ENCODE measurements at regions not wholly inside any gene's neighbourhood (a gene's known extent, or its start where the extent isn't known, plus 50 kb on each side); places are given as distances from the start of the nearest gene placed in this dataset.
"Not testable (repeated sequence)": the region's sequence is repeated elsewhere in the genome, so short reads cannot be mapped to it uniquely, and the experiment has no call there.

GRCh38 chr16:88165683-88166082 lies 214.4 kb downstream of the BANP start:
- not testable (repeated sequence) for DNase-seq

DNA sequence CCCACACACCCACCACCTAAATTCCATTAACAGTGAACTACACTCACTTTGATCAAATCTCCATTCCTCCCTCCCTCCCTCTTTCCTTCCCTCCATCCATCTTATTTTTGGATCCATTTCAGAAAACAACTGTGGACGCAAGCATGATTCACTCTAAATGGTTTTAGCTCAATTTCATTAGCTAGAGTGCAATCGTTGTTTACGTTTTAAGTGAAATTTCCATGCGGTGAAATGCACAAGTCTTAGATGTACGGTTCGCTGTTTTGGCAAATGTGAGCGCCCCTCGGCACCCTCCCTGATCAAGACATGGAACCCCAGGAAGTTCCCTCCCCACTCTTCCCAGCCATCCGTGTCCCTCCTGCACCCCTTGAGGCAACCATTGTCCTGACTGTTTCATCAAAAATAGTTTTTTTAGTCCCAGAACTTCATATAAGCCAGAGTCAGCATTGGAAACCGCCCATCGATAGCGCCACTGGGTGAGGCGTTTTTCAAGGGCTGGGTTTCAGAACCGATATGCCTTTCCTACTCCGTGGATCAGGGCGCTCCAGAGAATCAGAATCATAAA lies 215.1 kb downstream of the BANP start:
- not testable (repeated sequence) for DNase-seq

GRCh38 chr16:88167798-88168556 lies 214.8 kb upstream of the ZNF469 start:
- not testable (repeated sequence) for DNase-seq

DNA sequence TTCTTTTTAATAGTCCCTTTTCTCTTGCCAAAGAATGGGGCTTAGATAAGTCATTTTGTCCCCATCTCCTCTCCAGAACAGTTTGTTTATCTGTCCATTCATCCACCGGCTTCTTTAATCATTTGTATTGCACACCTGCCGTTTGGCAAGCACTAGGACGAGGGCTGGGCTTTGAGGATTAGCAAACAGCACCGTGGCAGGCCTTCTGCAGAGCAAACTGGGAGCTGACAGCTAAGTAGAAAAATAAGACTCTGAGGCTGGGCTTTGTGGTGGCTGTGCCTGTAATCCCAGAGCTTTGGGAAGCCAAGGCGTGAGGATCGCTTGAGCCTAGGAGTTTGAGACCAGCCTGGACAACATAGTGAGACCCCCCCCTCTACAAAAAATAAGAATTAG lies 214.2 kb upstream of the ZNF469 start:
- DNase-seq = not testable (repeated sequence)

DNA sequence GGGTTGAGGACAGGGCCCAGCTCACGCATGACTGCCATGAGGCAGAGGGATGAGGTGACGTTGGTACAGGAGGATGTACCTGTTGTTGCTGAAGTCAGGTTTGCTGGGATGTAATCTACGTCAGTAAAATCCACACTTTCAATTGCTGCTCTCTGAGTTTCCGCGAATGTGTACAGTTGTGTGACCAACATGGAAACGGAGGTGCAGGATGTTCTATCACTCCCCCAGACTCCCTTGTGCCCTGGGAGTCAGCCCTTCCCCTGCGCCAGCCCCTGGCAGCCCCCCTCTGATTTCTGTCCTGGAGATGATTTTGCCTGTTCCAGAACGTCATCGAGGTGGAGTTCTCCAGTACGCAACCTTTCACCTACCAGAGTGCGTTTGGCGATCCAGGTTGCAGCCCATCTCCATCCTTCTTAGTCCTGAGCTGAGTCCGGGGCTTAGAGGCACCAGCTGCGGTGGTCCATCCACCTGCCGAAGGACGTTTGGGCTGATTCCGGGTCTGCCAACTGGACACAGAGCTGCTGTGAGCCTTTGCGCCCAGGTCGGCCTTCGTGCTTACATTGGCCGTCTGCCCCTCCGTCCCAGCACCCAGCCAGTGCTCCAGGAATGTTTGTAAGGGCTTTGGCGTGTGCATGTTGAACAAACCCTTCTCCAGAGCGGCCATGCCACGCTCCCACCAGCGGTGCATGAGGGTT lies 213.5 kb upstream of the ZNF469 start:
- not testable (repeated sequence) for DNase-seq

DNA sequence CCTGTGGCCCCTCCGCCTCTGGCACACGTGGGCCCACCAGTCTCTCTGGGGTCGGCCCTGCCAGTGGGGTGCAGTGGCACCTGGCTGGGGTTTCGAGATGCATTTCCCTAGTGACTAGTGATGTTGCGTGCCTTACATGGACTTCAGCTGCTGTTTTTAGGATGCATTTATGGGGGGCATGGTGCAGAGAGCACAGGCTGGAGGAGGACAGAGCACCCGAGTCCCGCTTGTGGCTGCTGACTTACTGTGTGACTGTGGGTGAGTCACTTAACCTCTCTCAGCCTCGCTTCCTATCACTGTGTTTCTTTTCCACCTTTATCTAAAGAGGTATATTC lies 213.0 kb upstream of the ZNF469 start:
- DNase-seq = not testable (repeated sequence)

DNA sequence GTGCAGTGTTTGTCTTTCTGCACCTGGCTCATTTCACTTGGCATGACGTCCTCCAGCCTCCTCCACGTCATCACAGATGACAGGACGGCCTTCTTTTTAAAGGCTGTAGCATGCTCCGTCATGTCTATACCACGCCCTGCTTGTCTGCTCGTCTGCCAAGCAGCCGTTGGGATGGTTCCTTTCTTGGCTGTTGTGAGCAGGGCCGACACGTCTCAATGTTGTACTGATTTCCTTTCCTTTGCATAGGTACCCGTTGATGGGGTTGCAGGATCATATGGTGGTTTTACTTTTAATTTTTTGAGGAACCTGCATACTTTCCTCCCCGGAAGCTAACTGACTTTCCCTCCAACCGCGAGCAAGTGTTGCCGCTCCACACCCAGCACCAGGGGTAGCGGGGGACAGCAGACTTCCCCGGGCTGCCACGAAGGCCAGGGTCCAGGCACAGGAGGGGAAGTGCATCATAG lies 212.2 kb upstream of the ZNF469 start:
- DNase-seq = no peak

GRCh38 chr16:88171126-88171525 lies 211.6 kb upstream of the ZNF469 start:
- DNase-seq = not testable (repeated sequence)

DNA sequence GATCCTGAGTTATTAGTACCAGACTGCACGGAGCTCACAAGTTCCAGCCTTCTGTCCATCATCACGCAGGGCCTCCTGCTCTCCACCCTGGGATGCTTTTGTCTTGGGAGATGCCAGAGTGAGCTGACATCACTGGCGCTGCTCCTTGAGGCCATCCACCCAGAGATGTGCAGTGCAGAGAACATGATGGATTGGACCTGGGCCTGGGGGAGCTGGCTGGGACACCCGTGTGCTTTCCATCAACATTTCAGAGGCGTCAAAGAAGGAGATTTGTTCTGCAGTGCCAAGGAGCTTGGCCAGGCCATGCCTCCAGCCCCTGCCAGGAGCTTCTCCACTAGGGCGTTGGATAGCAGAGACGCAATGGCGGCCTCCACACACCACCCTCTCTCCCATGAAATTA lies 206.6 kb upstream of the ZNF469 start:
- DNase-seq = not testable (repeated sequence)

DNA sequence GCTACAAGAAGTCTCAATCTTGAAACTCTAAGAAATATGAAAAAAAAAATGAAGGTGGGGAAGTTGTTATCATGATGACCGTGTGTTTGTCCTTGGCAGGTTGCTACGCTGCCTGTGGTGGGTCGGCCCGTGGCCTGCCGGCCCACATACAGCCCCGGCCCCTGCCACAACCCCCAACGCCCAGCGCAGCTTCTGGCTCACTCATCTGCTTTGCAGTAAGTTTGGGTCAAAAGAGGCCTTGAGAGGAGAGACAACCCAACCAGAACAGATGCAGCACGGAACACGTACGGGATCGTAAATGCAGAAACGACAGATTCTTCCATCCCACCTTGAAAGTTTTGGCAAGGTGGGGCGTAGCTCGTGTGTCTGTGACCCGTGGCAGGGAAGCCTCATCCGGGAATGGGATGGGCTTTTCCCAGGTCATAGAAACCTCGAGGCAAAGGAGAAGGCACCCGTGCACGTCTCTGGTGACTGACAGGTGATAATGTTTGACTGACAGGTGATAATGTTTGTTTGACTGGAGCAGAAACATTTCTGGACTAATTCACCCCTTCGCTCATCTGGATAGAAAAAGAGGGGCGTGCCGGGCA lies 206.1 kb upstream of the ZNF469 start:
- DNase-seq = not testable (repeated sequence)

DNA sequence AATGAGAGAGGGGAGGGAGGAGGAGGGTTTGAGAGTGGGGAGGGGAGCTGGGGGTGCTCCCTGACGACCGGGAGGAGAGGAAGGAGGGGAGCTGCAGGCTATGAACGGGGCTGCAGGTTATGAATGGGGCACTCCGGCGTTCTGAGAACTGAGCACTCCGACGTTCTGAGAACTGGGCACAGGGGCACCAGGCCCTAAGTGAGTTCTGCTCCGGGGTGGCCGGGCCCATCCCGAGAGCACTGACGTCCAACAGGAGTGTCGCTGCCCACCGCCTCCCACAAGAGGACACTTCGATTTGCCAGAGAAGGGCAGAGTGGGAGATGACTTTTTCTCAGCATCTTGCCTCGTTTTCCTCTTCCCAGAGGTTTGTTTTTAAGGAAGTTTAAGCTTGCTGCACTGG lies 204.5 kb upstream of the ZNF469 start:
- DNase-seq = not testable (repeated sequence)

- not testable (repeated sequence) for DNase-seq
These were observed 203.9 kb upstream of the ZNF469 start for GRCh38 chr16:88178896-88179295.

DNA sequence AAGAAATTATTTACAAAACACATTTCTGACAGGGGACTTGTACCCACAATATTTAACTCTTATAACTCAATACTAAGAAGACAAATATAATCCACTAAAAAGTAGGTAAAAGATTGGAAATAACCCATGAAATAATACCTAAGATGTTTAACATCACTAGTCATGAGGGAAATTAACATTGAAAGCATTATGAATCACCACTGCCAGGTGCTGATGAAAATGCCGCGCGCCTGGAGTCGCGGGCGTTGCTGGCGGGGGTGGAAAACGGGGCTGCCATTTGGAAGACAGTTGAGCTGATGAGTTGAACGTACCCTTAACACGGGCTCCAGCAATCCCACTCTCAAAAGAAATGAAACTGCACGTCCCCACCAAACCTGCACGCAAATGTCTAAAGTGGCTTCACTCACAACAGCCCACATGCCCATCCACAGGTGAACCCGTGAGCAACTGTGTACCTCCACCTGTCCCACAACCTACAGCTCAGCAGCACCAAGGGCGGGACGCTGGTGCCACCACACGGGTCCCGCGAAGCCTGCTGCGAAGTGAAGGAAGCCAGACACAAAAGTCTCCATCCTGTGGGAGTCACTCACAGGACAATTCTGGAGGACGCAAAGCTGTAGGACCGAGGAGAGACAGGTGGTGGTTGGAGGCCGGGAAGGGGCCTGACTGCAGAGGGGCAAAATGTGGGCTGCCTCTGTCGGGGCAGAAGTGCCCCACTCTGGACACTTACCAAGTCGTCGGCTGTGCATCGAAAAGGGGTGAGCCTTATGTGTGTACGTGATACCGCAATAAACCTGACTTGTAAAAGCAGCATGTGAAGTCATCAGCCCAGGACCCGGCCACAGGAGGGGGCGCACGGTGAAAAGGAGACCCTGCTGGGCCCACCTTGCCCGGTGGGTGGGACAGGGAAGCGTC lies 199.5 kb upstream of the ZNF469 start:
- not testable (repeated sequence) for DNase-seq

- DNase-seq = not testable (repeated sequence)
These were observed 198.7 kb upstream of the ZNF469 start for GRCh38 chr16:88184053-88184452.

- DNase-seq = not testable (repeated sequence)
These were observed 198.0 kb upstream of the ZNF469 start for GRCh38 chr16:88184566-88185355.

GRCh38 chr16:88185406-88185805 lies 197.4 kb upstream of the ZNF469 start:
- DNase-seq = not testable (repeated sequence)

DNA sequence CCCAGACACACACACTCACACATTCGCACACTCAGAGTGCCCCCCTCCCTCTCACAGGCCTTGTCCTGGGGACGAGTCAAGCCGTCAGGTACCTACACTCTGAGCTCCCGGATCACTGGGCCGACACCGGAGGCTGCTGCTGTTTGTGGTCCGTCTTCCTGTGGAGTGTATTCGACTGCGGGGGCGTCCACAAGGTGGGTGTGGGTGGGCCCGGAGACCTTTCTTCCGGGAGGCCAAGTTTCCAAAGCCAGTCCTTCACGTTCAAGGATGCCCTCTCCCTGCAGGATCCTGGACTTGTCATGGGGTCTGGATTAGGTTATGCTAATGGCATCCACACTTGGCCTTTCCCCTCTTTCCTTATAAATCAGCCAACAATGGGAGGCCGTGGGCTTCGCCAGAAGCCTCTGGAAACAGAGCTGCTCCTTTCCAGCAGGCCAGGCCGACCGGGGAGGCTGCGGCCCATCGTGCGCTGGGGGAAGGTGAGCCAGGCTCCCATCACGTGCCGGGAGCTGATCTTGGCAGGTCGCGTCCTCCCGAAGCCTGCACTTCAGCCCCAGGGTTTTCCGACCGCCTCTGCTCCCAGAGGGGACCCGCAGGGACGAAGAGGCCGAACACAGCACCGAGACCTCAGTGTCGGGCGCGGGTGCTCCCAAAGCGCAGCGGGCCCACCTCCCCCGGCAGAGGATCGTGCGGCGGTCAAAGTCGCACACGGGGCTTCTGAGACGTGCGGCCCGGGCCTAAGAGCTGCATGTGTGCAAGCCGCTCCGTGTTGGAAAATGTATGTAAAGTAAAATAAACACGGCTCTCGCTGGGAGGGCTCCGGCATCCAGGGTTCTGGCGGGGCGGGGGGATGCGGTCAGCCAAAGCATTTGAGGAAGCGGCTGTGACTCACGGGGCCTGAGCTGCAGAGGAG lies 196.5 kb upstream of the ZNF469 start:
- not testable (repeated sequence) for DNase-seq

- not testable (repeated sequence) for DNase-seq
These were observed 195.6 kb upstream of the ZNF469 start for GRCh38 chr16:88186889-88187870.

Data from activated T-cell treated with anti-CD3 and anti-CD28 coated beads for 4 hours (primary cell).